ENCODE measurements at regions not wholly inside any gene's neighbourhood (a gene's known extent, or its start where the extent isn't known, plus 50 kb on each side); places are given as distances from the start of the nearest gene placed in this dataset.
"Not testable (repeated sequence)": the region's sequence is repeated elsewhere in the genome, so short reads cannot be mapped to it uniquely, and the experiment has no call there.

DNA sequence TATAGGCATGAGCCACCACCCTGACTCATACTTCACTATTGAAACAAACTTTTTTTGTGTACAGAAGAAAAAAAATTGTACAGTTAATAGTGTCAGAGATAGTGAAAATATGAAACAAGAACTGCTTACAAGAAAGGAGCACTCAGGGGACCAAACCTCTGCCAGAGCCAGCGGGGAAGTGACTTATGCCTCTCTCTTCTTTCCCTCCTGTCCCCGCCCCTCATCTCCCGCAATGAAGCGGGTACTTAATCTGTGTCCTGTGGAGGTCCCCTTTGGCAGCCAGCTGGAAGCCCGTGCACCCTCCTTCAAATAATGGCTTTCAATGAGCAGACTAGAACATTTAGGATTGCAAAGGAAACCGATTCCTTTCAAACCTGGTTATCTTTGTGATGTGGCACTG lies 51.5 kb downstream of the PPIAL4A start:
- intact Hi-C loops (cut with micrococcal nuclease; ENCODE audit: unreplicated experiment): not testable (repeated sequence)

DNA sequence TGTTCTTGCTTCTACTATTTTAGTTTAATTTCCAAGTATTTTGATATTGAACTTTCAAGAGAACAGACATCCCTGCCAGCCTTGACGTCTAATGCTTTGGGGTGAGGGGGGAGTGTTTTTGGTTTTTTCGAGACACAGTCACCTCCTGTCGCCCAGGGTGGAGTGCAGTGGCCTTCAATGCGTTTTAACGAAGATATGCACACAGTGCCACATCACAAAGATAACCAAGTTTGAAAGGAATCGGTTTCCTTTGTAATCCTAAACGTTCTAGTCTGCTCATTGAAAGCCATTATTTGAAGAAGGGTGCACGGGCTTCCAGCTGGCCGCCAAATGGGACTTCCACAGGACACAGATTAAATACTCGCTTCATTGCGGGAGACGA lies 52.3 kb downstream of the PPIAL4A start:
- POLR2A ChIA-PET (ENCODE audit: unreplicated experiment): interaction anchor here (0.6 kb wide), 1 partner anchor 91 kb away, joined by 5 read pairs; no protein-coding TSS in a partner anchor
- H3K79me2 ChIP-seq (ENCODE audit: low read depth); intact Hi-C loops (cut with micrococcal nuclease; ENCODE audit: unreplicated experiment); DNase-seq; H3K36me3 ChIP-seq (ENCODE audit: low read depth); CTCF ChIA-PET; H3K9me3 ChIP-seq (ENCODE audit: insufficient read depth, low read depth); H3K27me3 ChIP-seq (ENCODE audit: insufficient read depth, low read depth); H4K20me1 ChIP-seq (ENCODE audit: insufficient read depth); H3F3A ChIP-seq (ENCODE audit: insufficient read depth, low read depth); H3K9me2 ChIP-seq (ENCODE audit: insufficient read depth); H3K4me1 ChIP-seq (replicated peaks; ENCODE audit: insufficient read depth): not testable (repeated sequence)
- peak overlapping the region; percentile 81 for H3K4me2 ChIP-seq
- BruUV-seq (replicated peaks): TSS peak; percentile 67
- H3K4me3 ChIP-seq: peak overlapping the region; percentile 61
- peak overlapping the region; percentile 85 for H3K27ac ChIP-seq
- peak overlapping the region; percentile 76 for H2AFZ ChIP-seq

More for the DNA sequence above, 51.5 kb downstream of the PPIAL4A start:
- H2AFZ ChIP-seq; H3K9me2 ChIP-seq (ENCODE audit: insufficient read depth); H3K27me3 ChIP-seq (ENCODE audit: insufficient read depth, low read depth); H3K9me3 ChIP-seq (ENCODE audit: insufficient read depth, low read depth); H4K20me1 ChIP-seq (ENCODE audit: insufficient read depth); H3K4me2 ChIP-seq; H3K36me3 ChIP-seq (ENCODE audit: low read depth); BruUV-seq (replicated peaks); H3K4me3 ChIP-seq; H3K79me2 ChIP-seq (ENCODE audit: low read depth); DNase-seq; H3K4me1 ChIP-seq (replicated peaks; ENCODE audit: insufficient read depth); H3F3A ChIP-seq (ENCODE audit: insufficient read depth, low read depth); POLR2A ChIA-PET (ENCODE audit: unreplicated experiment); H3K27ac ChIP-seq; CTCF ChIA-PET: not testable (repeated sequence)

DNA sequence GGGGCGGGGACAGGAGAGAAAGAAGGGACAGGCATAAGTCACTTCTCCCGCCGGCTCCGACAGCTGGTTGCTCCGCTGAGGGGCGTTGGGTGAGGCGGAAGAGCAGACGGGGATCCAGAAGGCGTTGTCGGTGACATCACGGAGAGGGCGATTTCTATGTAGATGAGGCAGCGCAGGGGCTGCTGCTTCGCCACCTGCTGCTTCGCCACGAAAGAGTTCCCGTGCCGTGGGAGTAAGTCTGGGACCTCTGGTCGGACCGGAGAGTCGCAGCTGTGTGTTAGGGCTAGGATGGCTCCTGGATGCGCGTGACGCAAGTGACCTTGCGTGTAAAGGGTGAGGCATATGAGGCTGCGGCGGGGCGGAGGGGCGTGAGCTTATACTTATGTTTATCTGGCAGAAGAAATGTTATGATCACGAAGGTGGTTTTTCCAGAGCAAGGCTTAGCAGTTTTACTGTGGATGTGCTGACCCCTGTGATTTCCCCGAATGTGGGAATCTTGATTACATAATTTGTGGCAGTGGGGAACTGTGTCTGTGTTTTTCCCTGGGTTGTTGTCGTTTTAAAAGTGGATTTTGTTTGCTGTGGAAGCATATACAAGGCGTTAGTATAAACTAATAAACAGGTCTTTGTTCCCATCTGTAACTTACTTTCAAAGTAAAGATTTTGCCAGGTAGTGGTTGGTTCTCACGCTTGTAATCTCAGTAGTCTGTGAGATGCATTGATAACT lies 52.8 kb downstream of the PPIAL4A start:
- H3K9me2 ChIP-seq (ENCODE audit: insufficient read depth); H3K9me3 ChIP-seq (ENCODE audit: insufficient read depth, low read depth); H3K4me1 ChIP-seq (replicated peaks; ENCODE audit: insufficient read depth); CTCF ChIA-PET; H3K79me2 ChIP-seq (ENCODE audit: low read depth); H3K27me3 ChIP-seq (ENCODE audit: insufficient read depth, low read depth); H3F3A ChIP-seq (ENCODE audit: insufficient read depth, low read depth); intact Hi-C loops (cut with micrococcal nuclease; ENCODE audit: unreplicated experiment); H3K36me3 ChIP-seq (ENCODE audit: low read depth); H4K20me1 ChIP-seq (ENCODE audit: insufficient read depth): not testable (repeated sequence)
- Histone ChIP-seq H3K4me2 (peak overlapping the region; percentile 81), H3K27ac (peak overlapping the region; percentile 85), H2AFZ (peak overlapping the region; percentile 76), H3K4me3 (peak overlapping the region; percentile 61)
- peak; percentile 75 to 97 for DNase-seq
- BruUV-seq (replicated peaks): TSS peak; percentile 100
- POLR2A ChIA-PET (ENCODE audit: unreplicated experiment): interaction anchor here (0.6 kb wide), 1 partner anchor 92 kb away, joined by 5 read pairs; no protein-coding TSS in a partner anchor

DNA sequence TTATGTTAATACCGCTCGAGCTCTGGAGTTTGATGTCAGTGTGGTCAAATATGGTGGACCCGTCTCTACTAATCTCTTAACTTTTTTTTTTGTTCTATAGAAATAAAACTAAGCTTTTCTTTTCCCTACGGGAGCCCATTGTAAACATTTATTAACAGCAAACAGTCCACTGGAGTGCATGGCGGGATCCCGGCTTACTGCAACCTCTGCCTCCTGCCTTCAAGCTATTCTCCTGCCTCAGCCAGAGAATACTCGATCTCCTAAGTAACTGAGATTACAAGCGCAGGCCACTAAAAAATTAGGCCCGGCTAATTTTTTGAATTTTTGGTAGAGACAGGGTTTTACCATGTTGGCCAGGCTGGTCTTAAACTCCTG lies 53.4 kb downstream of the PPIAL4A start:
- H3K27me3 ChIP-seq (ENCODE audit: insufficient read depth, low read depth); DNase-seq; intact Hi-C loops (cut with micrococcal nuclease; ENCODE audit: unreplicated experiment); H3K9me3 ChIP-seq (ENCODE audit: insufficient read depth, low read depth); H3K4me3 ChIP-seq; H2AFZ ChIP-seq; H3K36me3 ChIP-seq (ENCODE audit: low read depth); H3K79me2 ChIP-seq (ENCODE audit: low read depth); CTCF ChIA-PET; H4K20me1 ChIP-seq (ENCODE audit: insufficient read depth); H3K9me2 ChIP-seq (ENCODE audit: insufficient read depth); H3K4me1 ChIP-seq (replicated peaks; ENCODE audit: insufficient read depth); H3F3A ChIP-seq (ENCODE audit: insufficient read depth, low read depth); POLR2A ChIA-PET (ENCODE audit: unreplicated experiment); BruUV-seq (replicated peaks): not testable (repeated sequence)
- H3K4me2 ChIP-seq: peak overlapping the region; percentile 81
- H3K27ac ChIP-seq: peak overlapping the region; percentile 85; the same call in 1 of the 2 replicates

DNA sequence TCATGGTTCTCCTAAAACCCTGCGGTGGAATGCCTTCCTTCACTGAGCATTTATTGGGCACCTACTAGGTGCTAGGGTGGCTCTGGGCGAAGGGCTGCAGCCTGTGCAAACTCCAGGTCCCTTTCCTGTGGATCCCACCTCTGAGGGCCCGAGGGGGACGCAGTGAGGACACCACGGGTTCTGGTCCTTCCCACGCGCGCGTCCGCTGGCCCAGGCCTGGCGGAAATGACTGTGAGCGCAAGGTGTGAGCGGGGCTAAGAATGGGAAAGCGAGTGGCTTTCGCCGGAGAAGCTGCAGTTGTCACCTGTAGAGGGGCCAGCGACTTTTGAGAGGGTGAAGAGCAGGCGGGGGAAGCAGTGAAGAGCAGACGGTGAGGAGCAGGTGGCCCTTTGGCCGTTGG lies 55.1 kb downstream of the PPIAL4A start:
- H4K20me1 ChIP-seq (ENCODE audit: insufficient read depth); intact Hi-C loops (cut with micrococcal nuclease; ENCODE audit: unreplicated experiment); H3K9me3 ChIP-seq (ENCODE audit: insufficient read depth, low read depth); H3K27ac ChIP-seq; H3K79me2 ChIP-seq (ENCODE audit: low read depth); H2AFZ ChIP-seq; H3K27me3 ChIP-seq (ENCODE audit: insufficient read depth, low read depth); H3F3A ChIP-seq (ENCODE audit: insufficient read depth, low read depth); DNase-seq; H3K36me3 ChIP-seq (ENCODE audit: low read depth); H3K9me2 ChIP-seq (ENCODE audit: insufficient read depth); H3K4me2 ChIP-seq; POLR2A ChIA-PET (ENCODE audit: unreplicated experiment); CTCF ChIA-PET; H3K4me1 ChIP-seq (replicated peaks; ENCODE audit: insufficient read depth); BruUV-seq (replicated peaks); H3K4me3 ChIP-seq: not testable (repeated sequence)

DNA sequence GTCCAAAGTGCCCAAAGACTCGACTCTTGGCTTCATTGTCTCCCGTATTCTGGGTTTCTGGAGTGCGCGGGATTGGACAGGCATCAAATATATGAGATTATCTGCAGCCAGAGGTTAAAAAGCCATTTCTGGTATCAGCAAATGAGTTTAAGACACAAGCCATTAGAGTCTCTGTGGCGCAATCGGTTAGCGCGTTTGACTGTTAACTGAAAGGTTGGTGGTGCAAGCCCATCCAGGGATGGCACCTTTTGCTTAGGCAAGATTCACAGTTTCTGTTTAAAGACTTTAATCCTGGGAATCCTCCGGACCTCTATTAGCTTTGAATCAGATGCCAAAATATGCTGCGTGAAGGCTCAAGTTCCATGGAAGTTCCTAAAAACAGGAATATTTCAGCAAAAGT lies 55.6 kb downstream of the PPIAL4A start:
- H3K36me3 ChIP-seq (ENCODE audit: low read depth); H3K27ac ChIP-seq; H4K20me1 ChIP-seq (ENCODE audit: insufficient read depth); BruUV-seq (replicated peaks); H3K9me3 ChIP-seq (ENCODE audit: insufficient read depth, low read depth); H3K79me2 ChIP-seq (ENCODE audit: low read depth); H3F3A ChIP-seq (ENCODE audit: insufficient read depth, low read depth); POLR2A ChIA-PET (ENCODE audit: unreplicated experiment); H3K27me3 ChIP-seq (ENCODE audit: insufficient read depth, low read depth); H3K4me1 ChIP-seq (replicated peaks; ENCODE audit: insufficient read depth); H3K4me2 ChIP-seq; H2AFZ ChIP-seq; H3K9me2 ChIP-seq (ENCODE audit: insufficient read depth); H3K4me3 ChIP-seq; DNase-seq; CTCF ChIA-PET; intact Hi-C loops (cut with micrococcal nuclease; ENCODE audit: unreplicated experiment): not testable (repeated sequence)

DNA sequence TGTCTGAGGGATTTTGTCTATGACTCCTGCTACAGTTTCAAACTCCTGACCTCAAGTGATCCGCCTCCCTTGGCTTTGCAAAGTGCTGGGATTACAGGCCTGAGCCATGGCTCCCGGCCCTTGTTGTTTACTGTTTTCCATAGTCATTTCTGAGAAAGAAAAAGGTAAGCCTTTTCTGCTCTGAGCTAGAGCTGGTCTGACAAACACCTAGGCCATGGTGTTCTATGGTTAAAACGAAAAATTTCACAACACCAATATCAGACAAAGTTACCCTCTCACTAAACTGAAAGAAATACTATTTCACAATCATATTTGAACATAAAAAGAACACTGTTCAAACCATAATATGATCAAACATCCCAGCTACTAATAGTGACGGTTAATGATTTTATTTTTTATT lies 57.5 kb downstream of the PPIAL4A start:
- H3K9me3 ChIP-seq (ENCODE audit: insufficient read depth, low read depth); intact Hi-C loops (cut with micrococcal nuclease; ENCODE audit: unreplicated experiment); H3K79me2 ChIP-seq (ENCODE audit: low read depth); BruUV-seq (replicated peaks); H4K20me1 ChIP-seq (ENCODE audit: insufficient read depth); CTCF ChIA-PET; H3K4me1 ChIP-seq (replicated peaks; ENCODE audit: insufficient read depth); DNase-seq; H3K36me3 ChIP-seq (ENCODE audit: low read depth); H3K27ac ChIP-seq; H3K27me3 ChIP-seq (ENCODE audit: insufficient read depth, low read depth); H3F3A ChIP-seq (ENCODE audit: insufficient read depth, low read depth); H3K9me2 ChIP-seq (ENCODE audit: insufficient read depth); POLR2A ChIA-PET (ENCODE audit: unreplicated experiment); H3K4me2 ChIP-seq; H3K4me3 ChIP-seq; H2AFZ ChIP-seq: not testable (repeated sequence)
